ENCODE measurements at regions not wholly inside any gene's neighbourhood (a gene's known extent, or its start where the extent isn't known, plus 50 kb on each side); places are given as distances from the start of the nearest gene placed in this dataset.

DNA sequence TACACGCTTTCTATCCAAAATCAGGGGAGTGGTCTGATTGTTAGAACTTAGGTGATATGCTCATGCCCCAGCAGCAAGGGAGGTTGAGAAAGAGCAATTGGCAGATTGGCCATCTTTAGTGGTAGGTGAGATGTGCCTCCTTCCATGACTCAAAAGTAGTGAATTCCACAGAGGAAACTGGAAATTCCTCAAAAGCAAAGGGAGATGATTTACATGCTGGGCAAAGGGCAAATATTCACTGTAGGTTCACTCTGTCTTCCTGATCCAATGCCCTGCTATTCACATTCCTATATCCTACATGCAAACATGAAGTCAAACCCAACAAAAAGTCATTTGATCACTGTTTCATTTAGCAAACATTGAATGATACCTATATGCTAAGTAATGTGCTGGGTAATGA is 130.1 kb upstream of the ZNF608 start:
- DNase-seq (ENCODE audit: low read depth), result no peak
- TF ChIP-seq, protein P1, sequence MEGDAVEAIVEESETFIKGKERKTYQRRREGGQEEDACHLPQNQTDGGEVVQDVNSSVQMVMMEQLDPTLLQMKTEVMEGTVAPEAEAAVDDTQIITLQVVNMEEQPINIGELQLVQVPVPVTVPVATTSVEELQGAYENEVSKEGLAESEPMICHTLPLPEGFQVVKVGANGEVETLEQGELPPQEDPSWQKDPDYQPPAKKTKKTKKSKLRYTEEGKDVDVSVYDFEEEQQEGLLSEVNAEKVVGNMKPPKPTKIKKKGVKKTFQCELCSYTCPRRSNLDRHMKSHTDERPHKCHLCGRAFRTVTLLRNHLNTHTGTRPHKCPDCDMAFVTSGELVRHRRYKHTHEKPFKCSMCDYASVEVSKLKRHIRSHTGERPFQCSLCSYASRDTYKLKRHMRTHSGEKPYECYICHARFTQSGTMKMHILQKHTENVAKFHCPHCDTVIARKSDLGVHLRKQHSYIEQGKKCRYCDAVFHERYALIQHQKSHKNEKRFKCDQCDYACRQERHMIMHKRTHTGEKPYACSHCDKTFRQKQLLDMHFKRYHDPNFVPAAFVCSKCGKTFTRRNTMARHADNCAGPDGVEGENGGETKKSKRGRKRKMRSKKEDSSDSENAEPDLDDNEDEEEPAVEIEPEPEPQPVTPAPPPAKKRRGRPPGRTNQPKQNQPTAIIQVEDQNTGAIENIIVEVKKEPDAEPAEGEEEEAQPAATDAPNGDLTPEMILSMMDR (IDR thresholded peaks at IDR 0.05; ENCODE audit: control insufficient read depth, extremely low read depth, insufficient read depth), result no peak
- no peak overlapping the region for H3K4me3 ChIP-seq (ENCODE audit: low read depth, low read length)

DNA sequence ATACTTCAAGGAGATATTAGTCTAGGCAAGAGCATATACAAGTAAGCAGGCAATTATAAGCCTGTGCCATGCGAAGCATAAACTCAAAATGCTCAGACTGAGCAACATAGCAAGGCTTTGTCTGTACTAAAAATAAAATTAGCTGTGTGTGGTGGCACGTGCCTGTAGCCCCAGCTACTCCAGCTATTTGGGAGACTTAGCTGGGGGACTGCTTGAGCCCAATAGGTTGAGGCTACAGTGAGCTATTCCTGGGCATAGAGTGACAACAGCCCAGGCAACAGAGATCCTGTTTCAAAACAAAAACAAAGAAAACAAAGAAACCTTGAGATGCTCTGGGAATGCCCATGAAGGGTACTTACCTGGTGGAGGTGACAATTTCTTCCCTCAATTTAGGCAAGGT is 130.5 kb upstream of the ZNF608 start:
- no peak for DNase-seq (ENCODE audit: low read depth)
- TF ChIP-seq, protein P1 (IDR thresholded peaks at IDR 0.05; ENCODE audit: control insufficient read depth, extremely low read depth, insufficient read depth), result no peak
- no peak overlapping the region for H3K4me3 ChIP-seq (ENCODE audit: low read depth, low read length)

DNA sequence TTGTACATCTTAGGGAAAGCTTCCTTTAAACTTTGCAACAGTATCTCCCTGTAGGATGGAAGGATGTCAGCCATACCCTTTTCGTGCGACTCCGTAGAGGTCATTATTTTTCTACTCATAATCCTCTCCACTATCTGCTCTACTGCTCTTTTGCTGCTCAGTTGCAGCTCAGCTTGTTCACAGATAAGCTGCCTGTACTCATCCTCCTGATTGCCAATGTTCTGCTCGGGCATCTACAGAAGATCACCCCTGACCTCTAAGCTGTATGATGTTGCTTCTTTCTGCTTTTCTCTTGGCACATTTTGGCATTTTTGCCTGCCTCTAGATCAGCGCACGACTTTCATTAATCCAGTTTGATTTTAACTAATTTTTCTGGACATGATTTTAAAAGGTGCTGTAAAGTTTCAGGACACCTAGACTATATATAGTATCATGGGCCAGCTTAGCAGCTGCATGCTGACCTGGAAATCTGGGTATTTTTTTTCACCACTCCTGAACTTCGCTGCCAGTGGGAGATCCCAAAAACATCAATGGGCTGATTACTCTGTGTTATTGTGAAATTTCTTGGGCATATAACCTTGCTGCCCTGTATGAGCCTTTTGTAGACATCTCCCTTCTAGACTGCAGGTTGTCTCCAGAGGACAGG is 131.2 kb upstream of the ZNF608 start:
- no peak overlapping the region for H3K4me3 ChIP-seq (ENCODE audit: low read depth, low read length)
- DNase-seq (ENCODE audit: low read depth), result no peak
- TF ChIP-seq, protein P1 (IDR thresholded peaks at IDR 0.05; ENCODE audit: control insufficient read depth, extremely low read depth, insufficient read depth), result no peak

DNA sequence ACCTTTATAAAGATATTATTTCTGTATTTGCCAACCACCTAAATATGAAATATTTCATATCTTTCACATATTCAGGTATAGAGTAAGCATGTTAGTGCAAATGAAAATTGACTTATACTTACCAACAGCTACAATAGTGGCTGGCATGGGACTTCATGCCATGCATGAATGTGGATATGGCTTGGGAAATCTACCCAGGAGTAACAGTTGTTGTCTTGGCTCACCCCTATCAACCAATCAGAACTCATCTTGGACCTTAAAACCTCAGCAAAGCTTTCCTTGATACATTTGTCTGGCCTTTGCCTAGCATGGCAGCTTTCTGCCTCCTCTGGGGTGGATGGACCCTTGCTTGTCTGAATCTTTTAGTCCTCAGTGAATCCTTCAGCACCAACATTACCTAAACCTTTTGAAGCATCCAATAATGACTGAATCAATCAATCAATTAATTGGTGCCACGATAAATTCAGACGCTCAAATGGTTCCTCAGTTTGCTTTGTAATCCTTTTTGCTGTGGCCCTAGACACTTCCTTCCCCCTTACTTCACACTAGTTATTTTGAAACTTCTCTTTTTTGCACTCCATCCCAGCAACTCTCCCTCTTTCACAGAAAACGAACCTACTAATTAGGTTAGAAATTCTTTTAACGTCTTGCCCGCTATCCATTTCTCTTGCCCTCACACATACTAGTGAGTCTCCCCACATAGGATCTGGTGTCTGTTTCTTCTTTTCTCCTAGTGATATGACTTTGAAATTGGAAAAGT is 132.3 kb upstream of the ZNF608 start:
- no peak for DNase-seq (ENCODE audit: low read depth)
- TF ChIP-seq, protein P1 (IDR thresholded peaks at IDR 0.05; ENCODE audit: control insufficient read depth, extremely low read depth, insufficient read depth), result no peak
- H3K4me3 ChIP-seq (ENCODE audit: low read depth, low read length), result no peak overlapping the region

DNA sequence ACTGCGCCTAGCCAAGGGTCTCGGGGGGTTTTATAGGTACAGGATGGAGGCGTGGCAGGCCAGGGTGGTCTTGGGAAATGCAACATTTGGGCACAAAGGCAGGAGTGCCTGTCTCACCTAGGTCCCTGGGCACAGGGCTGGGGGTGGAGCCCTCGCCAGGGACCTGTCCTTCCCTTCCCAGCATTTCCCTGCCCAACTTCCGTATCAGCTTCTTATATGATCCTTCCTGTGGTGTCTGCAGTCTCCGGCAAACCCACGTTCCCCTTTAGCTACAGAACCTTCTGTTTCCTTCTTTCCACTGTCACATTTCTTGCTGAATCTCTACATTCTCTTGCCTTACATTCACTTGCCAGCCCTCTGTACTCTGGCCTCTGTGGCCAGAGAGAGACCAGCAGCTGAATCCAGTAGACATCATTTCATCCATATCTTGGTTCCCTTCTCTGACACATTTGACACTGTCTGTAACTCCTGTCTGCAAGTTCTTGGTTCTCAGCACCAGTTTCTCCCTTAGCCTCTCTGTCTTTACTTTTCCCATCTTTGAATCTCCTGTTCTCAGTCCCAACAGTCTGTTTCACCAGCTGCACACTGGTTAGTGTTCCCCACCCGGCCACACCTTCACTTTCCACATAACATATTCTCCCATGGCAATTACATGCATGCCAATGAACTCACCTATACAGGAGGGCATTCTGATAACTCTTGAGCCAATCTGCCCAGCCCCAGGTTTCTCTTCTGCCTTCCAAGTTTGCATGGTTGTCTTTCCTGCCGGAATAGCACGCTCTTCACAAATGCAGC is 134.7 kb upstream of the ZNF608 start:
- H3K4me3 ChIP-seq (ENCODE audit: low read depth, low read length), result no peak overlapping the region
- DNase-seq (ENCODE audit: low read depth), result no peak
- TF ChIP-seq, protein P1 (IDR thresholded peaks at IDR 0.05; ENCODE audit: control insufficient read depth, extremely low read depth, insufficient read depth), result no peak

DNA sequence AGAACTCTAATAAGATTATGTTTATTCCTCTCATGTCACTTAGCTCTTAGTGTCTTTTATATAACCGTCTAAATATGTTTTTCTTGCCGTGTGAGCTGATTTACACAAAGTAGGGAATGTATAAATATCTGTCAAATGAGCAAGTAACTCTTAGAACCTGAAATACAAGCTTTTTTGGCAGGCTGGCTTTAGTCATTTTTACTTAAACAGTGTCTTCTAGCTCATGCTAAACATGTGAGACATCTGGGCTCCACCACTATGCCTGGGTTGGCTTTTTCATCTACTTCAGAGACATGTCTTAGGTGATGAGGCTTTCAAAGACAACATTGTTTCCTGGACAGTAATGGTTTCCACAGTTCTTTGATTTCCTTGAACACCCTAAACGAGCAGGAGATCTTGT is 137.2 kb upstream of the ZNF608 start:
- TF ChIP-seq, protein P1 (IDR thresholded peaks at IDR 0.05; ENCODE audit: control insufficient read depth, extremely low read depth, insufficient read depth), result no peak
- no peak for DNase-seq (ENCODE audit: low read depth)
- no peak overlapping the region for H3K4me3 ChIP-seq (ENCODE audit: low read depth, low read length)

Data from LNCaP clone FGC (cell line).